GM19240 (cell line): ENCODE measurements at regions not wholly inside any gene's neighbourhood (a gene's known extent, or its start where the extent isn't known, plus 50 kb on each side); places are given as distances from the start of the nearest gene placed in this dataset.
"Not testable (repeated sequence)": the region's sequence is repeated elsewhere in the genome, so short reads cannot be mapped to it uniquely, and the experiment has no call there.

Experiments
- DNase-seq: peaks from one replicate; pipeline ENCODE4 v3.0.0; 2011; ENCODE audit warnings: low spot score; ENCODE audit not compliant: insufficient read length

DNA sequence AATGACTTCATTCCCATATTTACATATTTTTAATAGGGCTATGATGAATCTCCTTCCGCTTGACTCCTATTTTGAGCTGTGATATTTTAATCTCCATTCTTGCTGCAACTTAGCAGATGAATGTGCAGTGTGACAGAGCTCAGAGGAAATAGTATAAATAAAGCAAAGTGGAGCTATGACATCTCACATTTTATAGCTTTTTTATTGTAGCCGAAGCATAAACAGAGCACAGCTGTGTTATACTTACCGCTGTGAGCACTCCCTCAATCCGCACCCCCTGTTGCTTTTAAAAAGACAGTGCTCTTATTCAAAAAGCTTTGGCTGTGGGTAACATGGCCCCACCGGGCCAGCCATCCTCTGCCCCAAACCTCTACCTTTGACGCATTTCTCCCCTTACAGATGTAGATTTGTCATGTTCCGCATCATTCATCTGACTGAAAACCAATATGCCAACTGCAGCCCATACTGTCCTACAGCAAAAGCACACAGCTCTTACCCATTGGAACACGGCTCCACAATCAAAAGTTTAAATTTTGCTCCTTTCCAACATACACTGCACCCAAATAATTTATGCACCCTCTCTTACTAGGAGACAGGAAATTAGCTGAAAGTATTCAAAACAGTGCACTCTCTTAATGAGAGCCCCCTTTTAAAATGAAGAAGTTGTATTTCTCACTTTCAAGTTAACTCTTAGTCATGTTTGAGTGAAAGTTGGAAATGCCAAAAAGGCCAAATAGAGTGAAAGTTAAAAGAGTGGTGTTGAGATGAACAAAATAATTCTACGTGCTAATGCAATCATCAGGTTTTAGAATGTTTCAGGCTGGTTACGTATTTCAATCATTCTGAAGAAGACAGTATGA, 429.3 kb upstream of the SOX5 start:
- no peak for DNase-seq

DNA sequence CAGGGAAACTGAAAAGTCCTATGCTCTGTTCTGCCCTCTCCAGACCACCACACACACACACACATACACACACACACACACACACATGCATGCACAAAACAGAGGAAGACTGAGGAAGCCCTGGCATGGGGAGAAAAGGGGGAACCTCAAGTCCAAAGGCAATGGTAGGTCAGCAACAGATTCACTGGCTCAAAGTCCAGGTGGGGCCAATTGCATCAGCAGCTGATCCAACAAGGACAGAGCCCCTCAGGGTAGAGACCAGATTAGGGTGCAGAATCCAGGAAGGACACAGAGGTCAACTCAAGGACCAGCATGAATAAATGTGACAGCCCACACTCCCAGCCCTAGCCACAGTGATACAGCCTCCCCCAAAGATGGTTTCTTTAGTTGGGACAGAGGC, 425.0 kb upstream of the SOX5 start:
- no peak for DNase-seq

DNA sequence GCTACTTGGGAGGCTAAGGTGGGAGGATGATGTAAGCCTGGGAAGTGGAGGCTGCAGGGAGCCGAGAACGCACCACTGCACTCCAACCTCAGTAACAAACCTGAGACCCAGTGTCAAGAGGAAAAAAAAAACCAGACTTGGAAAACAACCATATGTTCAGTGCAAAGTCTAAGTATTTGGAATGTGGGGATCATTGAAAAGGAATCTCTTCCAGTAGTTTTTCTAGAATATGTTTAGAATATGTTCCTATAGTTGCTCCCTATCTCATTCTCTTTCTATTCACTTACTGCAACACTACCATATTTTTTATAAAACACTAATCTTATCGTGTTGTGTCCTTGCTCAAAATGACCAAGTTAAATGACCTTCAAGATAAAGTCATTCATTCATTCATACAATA, 423.5 kb upstream of the SOX5 start:
- DNase-seq: no peak

DNA sequence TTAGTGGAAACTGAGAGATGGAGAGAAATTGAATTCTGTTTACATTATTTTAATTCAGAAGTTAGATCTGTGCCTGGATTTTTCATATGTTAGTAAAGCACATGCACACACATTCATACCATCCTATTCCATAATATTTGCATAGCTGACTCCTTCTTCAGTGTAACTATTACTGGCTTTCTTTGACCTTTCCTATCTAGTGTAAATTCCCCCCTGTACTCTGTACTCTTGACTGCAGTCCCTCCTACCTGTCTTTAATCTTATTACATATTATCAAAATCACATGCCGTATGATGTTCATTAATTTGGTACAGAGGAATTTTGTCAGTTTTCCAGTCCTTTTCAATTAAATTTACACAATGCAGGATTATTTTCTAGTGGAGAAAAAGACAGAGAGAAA, 417.0 kb upstream of the SOX5 start:
- no peak for DNase-seq

DNA sequence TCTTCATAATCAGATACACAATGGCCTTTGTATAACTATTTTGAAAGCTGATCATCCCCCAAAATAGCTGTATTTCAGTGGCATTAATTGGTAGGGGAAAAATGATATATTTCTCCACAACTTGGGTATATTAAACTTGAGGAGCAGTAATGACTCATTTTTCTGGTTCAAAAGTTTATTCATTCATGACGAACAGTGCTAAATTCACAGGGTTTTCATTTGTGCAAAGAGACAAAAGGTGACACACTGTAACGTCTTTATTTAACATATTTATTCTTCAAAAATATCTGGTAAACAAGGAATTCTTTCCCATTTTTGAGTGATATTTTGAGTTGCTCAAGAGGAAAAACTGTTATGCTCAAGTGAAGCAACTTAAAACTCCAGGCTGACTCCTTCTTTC, 415.5 kb upstream of the SOX5 start:
- DNase-seq: no peak

DNA sequence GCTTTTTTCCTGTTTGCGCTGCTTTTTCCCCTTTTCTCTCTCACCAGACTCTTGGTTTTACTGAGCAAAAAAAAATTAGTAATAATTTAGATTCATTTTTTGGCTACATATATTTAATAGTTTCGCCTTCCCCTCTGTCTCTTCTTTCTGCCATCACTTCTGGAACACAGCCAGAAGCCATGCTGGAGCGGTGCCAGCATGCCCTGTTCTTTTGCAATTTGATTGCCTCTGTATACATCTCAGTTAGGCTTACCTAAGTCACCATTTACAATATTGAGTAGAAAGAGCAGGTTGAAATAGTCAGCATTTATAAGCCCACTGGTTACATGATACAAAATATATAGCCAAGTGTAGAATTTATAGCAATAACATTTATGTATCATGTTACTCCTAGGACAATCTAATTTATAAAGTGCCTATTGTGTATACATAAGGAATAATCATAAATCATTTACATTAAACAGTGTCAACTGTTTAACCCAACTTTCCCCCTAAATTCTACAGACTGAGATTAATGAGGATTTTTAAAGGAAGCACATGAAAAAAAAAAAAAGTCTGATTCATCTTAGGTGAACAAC, 413.8 kb upstream of the SOX5 start:
- DNase-seq: no peak

DNA sequence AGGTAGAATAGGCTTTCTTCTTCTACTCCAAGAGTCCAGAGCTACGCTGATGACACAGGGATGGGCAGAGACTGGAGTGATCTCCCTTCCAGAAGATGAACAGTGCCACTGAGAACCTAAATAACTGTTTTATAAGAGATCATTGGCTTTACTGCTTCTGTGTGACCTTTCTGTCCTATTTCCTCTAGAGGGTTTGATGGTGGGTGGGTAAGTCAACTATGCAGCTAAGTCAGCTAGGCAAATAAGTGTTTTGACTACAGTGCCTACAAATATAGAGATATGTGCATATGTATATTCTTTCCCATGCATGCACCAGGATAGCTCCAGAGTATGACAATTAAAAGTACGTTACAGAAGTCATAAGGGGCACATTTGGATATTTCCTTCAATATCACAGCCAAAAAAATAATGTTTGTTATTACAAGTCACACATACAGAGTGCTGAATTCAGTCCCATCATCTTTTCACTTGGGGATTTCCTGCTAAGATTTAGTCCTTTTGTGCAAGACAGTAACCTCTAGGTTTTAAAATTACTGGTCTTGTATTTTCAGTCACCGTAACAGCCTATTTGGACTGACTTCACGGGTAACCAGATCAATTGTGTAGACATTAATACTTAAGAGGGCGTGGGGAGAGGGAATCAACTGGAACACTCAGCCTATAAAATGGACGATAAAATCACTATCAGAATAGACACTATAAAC, 412.6 kb upstream of the SOX5 start:
- no peak for DNase-seq

DNA sequence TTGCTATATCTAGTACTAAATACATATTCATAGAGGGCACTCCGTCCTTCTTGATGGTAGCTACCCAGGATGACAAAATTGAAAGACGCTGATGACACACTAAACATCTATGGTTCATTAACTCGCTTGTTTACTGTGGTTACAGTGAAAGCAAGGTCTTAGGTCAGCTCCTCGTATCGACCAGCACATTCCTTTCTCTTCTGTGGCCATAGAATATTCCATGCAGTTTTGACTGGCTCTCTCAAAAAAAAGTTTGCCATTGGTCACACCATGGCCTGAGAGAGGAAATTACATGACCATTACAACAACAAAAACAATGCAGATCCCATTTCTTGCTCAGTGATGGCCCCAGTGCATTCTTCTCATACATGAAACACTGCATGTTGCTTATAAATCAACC, 411.4 kb upstream of the SOX5 start:
- DNase-seq: no peak

DNA sequence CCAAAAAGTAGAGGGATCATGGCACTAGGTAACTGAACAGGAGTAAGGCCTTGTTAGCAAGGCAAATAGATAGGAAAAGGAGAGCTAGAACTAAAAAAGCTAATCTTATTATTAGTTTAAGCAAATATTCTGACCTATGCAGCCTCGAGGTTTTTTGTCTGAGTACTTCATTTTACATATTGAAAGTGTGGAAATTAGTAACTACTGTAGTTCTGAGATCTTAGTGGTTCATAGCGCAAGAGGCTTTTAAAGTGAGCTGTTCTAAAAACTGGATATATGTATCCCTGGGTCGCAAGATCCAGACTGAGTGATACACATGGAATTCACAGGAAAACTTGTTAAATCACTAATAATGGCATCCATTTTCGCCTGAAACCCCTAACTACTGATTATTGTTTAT, 411.0 kb upstream of the SOX5 start:
- no peak for DNase-seq

DNA sequence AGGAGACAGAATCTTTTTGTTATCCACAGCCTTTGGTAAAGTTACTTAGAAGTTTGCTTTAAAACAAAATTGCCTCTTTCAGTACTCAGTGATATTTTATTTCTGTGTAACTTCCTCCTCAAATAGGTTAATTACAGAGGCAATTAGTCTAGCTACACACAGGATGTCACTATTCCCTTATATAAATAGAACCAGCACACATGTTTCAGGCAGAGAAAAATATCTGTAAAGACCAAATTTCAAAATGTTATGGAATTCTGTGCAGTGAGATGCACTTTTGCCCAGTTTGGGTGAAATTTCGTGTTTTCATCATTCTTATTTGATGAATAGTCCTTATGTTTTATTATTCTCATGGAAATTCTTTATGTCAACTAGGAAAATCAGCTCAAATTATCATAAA, 410.6 kb upstream of the SOX5 start:
- no peak for DNase-seq

DNA sequence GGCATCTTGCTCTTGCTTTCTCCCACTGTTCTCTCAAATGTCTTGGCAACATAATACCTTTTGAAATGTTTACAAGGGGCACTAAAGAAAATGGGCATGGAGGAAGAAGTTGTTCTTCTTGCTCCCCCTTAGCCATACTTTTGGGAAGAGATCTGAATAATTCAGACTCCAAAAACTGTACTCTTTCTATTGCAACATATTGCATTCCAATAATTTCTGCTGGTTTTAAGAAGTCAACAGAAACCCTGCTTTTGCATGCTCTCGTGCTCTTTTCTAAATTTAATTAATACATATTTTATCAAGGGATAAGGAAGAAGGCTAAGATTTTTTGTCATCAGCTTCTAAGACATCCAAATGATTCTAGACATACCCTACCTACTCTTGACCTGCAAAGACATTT, 409.9 kb upstream of the SOX5 start:
- DNase-seq: no peak

DNA sequence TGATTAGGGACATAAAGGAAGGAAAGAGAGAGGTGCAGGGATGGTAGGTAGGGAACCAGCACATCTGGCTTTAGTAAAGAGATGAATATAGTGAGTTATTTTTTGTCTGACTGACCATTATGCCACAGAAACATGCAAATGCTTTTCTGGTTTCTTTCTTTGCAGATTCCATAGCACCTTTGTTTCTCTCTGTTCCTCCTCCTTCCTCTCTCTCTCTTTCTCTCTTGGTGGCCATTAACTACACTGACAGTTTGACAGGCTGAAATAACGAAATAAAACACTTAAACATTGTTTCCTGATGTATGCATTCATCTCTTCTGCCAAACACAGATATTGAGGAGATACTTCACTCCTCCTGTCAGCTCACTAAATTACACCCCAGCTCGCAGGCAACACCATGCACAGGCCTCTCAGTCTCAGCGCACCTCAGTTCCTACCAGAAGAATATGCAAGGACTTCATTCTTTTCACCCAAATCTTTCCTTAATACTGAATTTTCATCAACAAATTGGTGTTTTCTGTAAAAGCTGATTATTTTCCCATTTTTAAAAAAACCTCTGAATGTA, 406.9 kb upstream of the SOX5 start:
- no peak for DNase-seq

DNA sequence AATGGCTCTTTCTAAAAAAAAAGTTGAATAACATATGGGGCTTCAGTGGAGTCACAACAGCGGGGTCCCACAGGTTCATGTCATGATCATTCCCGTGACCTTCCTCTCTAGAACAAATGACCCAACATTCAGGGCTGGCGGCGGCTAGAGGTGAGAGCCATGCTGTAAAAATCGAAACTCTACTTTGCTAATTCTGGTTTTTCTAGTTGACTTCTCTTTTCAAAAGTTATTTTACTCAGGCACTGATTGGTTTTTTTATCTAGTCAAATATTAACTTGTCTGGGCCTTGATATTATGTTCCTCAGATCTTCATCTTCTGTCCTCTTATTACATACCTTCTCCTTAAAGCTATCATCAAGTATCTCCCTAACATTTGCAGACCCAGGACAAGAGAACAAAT, 402.9 kb upstream of the SOX5 start:
- DNase-seq: no peak

DNA sequence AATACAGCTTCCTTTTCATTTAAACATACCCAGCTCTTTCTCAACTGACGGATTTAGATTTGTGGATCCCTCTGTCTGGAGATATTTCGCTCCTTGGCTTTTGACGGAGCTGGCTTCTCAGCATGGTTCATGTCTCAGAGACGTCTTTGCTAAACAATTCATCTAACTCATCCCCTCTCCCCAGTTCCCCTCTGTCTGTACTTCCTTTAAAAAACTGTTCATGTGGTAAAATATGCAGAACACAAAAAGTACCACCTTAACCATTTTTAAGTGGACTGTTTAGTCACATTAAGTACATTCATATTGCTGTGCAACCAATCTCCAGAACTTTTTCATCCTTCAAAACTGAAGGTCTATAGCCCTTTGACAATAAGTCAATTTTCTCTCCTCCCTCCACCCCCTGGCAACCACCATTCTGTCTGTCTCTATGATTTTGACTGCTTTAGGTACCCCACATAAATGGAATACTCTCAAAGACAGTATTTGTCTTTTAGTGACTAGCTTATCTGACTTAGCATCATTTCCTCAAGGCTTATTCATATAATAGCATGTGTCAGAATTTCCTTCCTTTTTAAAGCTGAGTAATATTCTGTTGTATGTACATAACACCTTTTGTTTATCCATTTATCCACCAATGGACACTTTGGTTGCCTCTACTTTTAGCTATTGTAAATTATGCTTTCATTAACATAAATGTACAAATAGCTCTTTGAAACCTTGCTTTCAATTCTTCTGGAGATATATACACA, 399.8 kb upstream of the SOX5 start:
- DNase-seq: no peak

DNA sequence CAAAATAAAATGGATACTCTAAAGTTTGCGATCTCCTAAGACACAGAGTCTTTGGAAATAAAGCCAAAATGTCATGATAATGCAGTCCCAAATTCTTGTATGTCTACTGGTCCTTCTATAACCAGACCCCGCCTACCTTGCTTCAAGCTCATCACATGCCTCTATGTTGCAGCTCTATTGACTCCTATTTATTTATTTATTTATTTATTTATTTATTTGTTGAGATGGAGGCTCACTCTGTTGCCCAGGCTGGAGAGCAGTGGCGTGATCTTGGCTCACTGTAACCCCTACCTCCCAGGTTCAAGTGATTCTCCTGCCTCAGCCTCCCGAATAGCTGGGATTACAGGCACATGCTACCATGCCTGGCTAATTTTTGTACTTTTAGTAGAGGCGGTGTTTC, 398.7 kb upstream of the SOX5 start:
- DNase-seq: not testable (repeated sequence)

DNA sequence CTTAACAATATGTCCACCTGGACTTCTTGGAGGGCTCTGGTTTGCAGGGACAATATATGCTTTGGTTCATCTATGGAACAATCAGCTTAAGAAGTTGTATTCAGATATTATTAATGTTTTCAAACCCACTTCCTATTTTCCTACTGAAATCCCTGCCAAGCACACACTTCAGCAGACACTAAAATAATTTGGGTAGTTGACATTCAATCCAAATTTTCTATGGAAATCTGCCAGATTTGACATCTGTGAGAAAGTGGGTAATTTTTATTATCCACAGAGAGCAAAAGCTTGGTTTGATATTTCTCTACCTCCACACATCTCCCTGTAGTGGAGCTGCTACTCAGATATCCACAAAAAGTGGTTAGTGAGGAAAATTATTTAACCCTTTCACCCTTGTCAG, 378.8 kb upstream of the SOX5 start:
- no peak for DNase-seq

DNA sequence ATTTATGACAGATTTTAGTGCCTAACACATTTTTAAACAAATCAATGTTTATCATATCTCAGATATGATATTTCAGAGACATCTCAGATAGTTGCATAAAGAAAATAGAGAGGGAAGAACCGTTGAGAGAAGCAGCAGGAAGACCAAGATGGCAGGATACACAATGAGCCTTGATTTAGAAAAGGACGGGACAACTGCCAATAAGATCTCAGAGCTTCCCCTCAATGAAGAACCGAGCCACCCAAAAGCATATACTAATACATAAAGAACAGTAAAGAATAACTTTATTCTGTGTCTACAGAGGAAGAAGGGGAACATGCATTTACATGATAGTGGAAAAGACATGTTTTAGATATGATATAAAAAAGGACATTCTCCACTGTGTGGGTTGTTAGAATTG, 375.9 kb upstream of the SOX5 start:
- DNase-seq: no peak

DNA sequence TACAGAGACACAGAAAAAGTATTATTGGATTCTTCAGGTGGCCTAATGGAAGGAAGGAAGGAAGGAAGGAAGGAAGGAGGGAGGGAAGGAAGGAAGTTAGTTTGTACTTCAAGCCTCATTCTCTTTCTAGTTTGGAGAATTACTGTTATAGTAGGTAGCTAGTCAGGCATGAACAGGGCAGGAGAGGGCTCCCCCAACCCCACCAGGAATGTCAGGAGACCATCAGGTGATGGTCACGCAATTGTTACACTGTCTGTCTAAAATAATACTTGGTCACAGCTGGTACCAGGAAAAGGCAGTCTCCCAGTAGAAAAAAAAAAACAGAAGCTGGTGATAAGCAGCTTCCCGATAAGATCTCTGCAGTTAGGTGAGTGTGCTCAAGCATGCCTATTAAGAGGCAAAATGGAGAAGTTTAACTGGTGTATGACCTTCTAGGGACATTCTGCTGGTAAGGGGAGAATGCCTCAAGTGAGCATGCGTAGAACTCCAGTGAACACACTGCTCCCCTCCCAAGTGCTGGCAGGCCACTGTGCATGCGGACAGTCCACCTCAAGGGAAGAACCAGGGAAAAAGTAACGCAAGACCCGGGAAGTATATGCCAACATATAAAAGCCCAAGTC, 358.4 kb upstream of the SOX5 start:
- DNase-seq: no peak

DNA sequence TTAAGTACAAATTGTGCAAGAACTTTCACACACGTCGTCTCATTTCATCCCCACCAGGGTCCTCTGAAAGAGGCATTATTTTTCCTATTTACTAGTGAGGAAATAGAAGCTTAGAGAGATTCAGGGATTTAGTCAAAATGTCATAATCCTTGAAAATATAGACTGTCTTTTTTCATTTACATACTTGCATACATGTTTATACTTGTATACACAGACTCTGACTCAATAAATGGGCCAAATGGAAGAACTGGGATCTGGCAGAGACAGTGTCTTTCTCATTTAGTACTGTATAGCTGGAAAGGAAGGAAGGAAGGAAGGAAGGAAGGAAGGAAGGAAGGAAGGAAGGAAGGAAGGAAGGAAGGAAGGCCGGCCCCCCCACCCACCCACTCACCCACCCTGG, 357.7 kb upstream of the SOX5 start:
- DNase-seq: no peak

DNA sequence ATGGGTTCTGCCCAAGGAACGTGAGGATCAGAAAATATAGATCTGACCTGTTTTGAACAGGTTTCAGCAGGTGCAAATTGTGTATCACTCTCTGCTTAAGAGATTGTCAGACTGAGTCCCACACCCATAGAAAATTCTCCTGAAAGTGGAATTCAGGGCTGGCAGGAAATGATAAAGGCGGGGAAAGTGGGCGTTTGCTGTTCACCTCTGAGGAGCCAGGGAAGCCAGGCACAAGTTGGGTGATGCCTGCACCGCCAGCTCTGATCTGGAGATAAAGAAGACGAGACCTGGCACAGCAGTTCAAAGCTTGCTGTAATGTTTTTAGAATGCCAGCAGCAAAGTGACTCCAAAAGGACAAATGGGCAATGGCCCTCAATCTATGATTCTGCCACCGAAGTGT, 356.5 kb upstream of the SOX5 start:
- DNase-seq: no peak

DNA sequence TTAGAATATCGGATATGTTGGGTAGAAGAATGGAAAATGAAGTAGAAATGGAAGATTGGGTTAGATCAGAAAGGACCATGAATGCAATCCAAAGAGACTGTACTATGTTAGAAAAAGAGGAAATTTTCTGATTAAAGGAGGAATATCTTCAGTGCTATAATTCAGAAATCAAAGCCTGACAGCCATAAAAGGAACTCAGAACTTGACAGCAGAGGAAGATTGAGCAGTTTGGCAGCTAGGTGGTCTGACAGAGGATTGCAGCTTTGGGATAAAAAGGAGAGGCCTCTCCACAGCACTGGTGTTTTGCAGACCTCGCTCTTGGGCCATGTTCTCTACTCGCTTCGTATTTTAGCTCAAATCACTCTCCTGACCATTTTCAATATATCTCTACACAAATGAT, 354.8 kb upstream of the SOX5 start:
- DNase-seq: no peak
